NCI-H1417 treated with DMSO at 0.1 percent for 48 hours (cell line): ENCODE measurements at regions not wholly inside any gene's neighbourhood (a gene's known extent, or its start where the extent isn't known, plus 50 kb on each side); places are given as distances from the start of the nearest gene placed in this dataset.
"Not testable (repeated sequence)": the region's sequence is repeated elsewhere in the genome, so short reads cannot be mapped to it uniquely, and the experiment has no call there.

Experiments used
- DNase-seq: peaks from one replicate; lab custom pipeline; 2025; lab: John Stamatoyannopoulos, UW

DNA sequence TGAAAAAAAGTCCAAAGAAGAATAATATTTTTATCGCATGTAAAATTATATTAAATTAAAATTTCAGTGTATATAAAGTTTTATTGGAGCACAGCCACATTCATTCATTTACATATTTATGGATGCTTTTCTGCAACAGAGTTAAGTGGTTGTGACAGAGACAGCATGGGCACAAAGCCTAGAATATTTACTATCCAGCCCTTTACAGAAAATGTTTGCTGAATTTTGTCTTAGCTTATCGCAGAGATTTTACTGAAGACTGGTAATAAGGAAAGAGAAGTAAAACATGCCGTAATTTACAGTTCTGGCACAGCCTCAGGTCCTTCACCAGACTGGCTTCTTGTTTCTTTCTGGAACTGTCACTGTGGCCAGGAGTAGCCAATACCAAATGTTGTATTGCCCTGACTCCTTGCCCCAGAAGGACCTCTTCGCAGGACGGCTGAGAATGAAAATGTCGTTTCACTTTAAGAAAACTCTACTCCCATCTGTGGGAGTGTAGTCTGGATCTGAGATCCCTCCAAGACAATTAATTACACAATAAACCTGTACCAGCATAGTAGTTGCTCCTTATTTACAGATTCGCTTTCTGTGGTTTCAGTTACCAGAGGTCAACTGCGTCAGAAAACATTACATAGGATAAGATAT lies 94.9 kb upstream of the GOT2 start:
- DNase-seq, result no peak

DNA sequence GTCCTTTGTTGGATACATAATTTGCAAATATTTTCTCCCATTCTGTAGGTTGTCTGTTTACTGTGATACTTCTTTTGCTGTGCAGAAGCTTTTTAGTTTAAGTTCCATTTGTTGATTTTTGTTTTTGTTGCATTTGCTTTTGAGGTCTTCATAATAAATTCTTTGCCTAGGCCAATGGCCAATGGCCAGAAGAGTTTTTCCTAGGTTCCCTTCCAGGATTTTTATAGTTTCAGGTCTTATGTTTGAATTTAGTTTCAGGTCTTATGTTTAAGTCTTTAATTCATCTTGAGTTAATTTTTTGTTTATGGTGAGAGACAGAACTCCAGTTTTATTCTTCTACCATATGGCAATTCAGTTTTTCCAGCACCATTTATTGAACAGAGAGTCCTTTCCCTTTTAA lies 90.1 kb upstream of the GOT2 start:
- DNase-seq, result no peak

DNA sequence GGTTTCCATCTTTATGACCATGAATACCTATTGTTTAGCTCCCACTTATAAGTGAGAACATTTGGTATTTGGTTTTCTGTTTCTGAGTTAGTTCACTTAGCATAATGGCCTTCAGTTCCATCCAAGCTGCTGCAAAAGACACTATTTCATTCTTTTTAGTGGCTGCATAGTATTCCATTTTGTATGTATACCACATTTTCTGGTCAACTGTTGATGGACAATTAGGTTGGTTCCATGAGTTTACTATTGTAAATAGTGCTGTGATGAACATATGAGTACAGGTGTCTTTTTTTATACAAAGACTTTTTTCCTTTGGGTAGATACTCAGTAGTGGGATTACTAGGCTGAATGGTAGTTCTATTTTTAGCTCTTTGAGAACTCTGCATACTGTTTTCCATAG lies 87.8 kb upstream of the GOT2 start:
- DNase-seq, result no peak

- DNase-seq, result no peak
Measured at GRCh38 chr16:58820411-58820810, 86.3 kb upstream of the GOT2 start.

DNA sequence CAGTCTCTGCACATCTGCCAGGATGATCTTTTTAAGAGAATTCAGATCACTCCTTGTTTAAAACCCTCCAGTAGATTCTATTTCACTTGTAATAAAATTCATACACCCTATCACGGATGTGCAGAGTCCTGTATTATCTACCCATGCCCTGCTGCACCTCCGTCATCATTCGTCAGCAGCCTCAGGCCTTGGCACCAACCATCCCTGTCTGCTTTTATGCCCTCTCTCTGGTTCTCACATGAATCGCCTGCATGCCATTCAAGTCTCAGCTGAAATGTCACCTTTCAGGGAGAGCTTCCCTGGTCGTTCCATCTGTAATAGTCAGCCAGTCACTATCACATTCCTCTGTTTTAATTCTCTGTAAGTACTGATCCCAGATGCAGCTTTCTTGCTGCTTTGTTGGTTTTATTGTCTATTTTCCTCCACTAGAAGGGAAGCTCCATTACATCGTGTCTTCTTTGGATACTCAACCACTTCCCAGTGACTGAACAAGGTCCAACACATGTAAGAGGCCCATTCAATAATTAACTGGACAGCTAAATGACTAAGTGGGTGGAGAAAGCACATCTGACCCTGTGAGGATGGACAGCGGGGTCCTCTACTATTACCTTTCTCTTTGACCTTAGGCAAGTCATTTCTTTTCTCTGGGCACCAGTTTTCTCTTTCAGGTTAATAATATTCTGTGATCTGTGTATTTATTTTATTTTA lies 81.2 kb upstream of the GOT2 start:
- DNase-seq, result no peak

GRCh38 chr16:58814348-58814801 lies 80.3 kb upstream of the GOT2 start:
- no peak for DNase-seq

- DNase-seq, result no peak
Measured at GRCh38 chr16:58809213-58809612, 75.1 kb upstream of the GOT2 start.

- no peak for DNase-seq
Measured at GRCh38 chr16:58807276-58807675, 73.2 kb upstream of the GOT2 start.

- DNase-seq, result no peak
Measured at GRCh38 chr16:58801838-58802237, 67.7 kb upstream of the GOT2 start.

GRCh38 chr16:58797137-58797801 lies 63.2 kb upstream of the GOT2 start:
- DNase-seq, result no peak

GRCh38 chr16:58793366-58793765 lies 59.2 kb upstream of the GOT2 start:
- DNase-seq, result no peak

- no peak for DNase-seq
Measured at GRCh38 chr16:58792188-58792587, 58.1 kb upstream of the GOT2 start.

DNA sequence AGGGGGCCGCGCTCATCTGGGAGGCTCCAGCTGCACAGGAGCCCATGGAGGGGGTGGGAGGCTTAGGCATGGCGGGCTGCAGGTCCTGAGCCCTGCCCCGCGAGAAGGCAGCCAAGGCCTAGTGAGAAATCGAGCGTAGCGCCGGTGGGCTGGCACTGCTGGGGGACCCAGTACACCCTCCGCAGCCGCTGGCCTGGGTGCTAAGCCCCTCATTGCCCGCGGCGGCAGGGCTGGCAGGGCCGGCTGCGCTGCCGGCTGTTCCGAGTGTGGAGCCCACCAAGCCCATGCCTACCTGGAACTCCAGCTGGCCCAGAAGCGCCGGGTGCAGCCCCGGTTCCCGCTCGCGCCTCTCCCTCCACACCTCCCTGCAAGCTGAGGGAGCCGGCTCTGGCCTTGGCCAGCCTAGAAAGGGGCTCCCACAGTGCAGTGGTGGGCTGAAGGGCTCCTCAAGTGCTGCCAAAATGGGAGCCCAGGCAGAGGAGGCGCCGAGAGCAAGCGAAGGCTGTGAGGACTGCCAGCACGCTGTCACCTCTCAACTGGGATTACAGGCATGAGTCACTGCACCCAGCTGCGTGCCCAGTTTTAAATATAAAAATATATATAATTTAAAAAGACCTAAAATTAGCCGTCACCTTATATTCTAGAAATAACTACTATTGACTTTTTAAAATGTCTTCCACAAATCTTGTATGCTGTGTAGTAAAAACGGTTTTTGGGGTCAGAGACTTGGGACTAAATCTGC lies 56.9 kb upstream of the GOT2 start:
- DNase-seq, result not testable (repeated sequence)

DNA sequence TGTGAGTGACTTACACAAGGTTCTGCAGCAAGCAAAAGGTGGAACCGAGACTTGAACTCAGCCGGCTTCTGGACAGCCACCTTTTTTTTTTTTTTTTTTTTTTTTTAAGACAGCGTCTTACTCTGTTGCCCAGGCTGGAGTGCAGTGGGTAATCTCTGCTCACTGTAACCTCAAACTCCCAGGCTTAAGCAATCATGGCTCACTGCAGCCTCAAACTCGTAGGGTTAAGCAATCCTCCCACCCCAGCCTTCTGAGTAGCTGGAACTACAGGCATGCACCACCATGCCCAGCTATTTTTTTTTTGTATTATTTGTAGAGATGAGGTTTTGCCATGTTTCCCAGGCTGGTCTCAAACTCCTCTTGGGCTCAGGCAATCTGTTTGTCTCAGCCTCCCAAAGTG lies 55.2 kb upstream of the GOT2 start:
- DNase-seq, result no peak
